Transverse colon (tissue), 4 donors: ENCODE measurements at regions not wholly inside any gene's neighbourhood (a gene's known extent, or its start where the extent isn't known, plus 50 kb on each side); places are given as distances from the start of the nearest gene placed in this dataset.

Experiments
- DNase-seq: peaks from one replicate; pipeline ENCODE4 v3.0.0-alpha.2; 2019
- H3K27ac ChIP-seq, 4 donors: fragments of 200-600 bp; sonication (generic); 2 replicates each; pipeline ENCODE4 v1.5.1; 2016 to 2018; ENCODE audit warnings: inconsistent platforms in 4 of 4
- H3K27me3 ChIP-seq: fragments of 200-600 bp; sonication (generic); 2 replicates; pipeline ENCODE4 v1.5.1; 2017; ENCODE audit warnings: inconsistent platforms
- H3K36me3 ChIP-seq, 4 donors: fragments of 200-600 bp; sonication (generic); 2 replicates each; pipeline ENCODE4 v1.5.1; 2017 to 2019; ENCODE audit warnings: inconsistent platforms in 4 of 4
- H3K4me1 ChIP-seq, 4 donors: fragments of 200-600 bp; sonication (generic); 2 replicates each; pipeline ENCODE4 v1.5.1; 2017 to 2020; ENCODE audit warnings: inconsistent platforms in 4 of 4
- H3K4me3 ChIP-seq, 4 donors: fragments of 200-600 bp; sonication (generic); 1 replicate in 1 of 4; 2 replicates in 3 of 4; pipeline versions ENCODE4 v1.5.1 to v1.6.1; 2017 to 2019; ENCODE audit warnings: inconsistent platforms in 4 of 4
- H3K9me3 ChIP-seq, 2 donors: fragments of 200-600 bp; sonication (generic); 2 replicates each; pipeline ENCODE4 v1.5.1; 2017 to 2019; ENCODE audit warnings: inconsistent platforms in 2 of 2
- EP300 ChIP-seq: sonication (generic); formaldehyde crosslinking; IDR thresholded peaks from one replicate; pipeline ENCODE4 v1.6.1; 2017; ENCODE audit warnings: antibody characterized with exemption, low read depth
- POLR2A ChIP-seq: fragments of 450-650 bp; IDR thresholded peaks from one replicate; pipeline ENCODE4 v1.6.1; 2016; ENCODE audit warnings: antibody characterized with exemption, mild to moderate bottlenecking, moderate library complexity
- POLR2AphosphoS5 ChIP-seq, 3 donors: sonication (generic); formaldehyde crosslinking; IDR thresholded peaks; one replicate each; pipeline ENCODE4 v1.6.1; 2016; ENCODE audit warnings: antibody characterized with exemption in 3 of 3
- WGBS, 2 donors: methylation state at CpG; one replicate each; pipeline ENCODE4 v1.1.5; 2018; ENCODE audit warnings: low coverage in 1 of 2; 5-methylcytosine and 5-hydroxymethylcytosine counted together
- in situ Hi-C, 4 donors: fragments of 200-750 bp; cut with MboI; loops; one replicate each; pipeline versions ENCODE4 v1.15.0 to v1.15.1; 2017; ENCODE audit warnings: low sequenced_read_pairs in 3 of 4, low pct_ligation_motif_present in 1 of 4, low pct_unique_long_range_greater_than_20kb in 1 of 4
- intact Hi-C: fragments of 100-400 bp; cut with DNase I; formaldehyde crosslinking; loops from one replicate; pipeline ENCODE4 v1.15.1; 2023; ENCODE audit warnings: low total_unique reads
- TF ChIP-seq, protein P1 (sequence below), 5 experiments: fragments of 200-600 bp in 3 of 5; fragments of 450-650 bp in 2 of 5; sonication (generic) in 3 of 5; IDR thresholded peaks; 1 replicate in 2 of 5; 2 replicates in 3 of 5; pipeline ENCODE4 v1.5.1; 2016 to 2017; ENCODE audit warnings: antibody characterized with exemption in 5 of 5, inconsistent platforms in 3 of 5, mild to moderate bottlenecking in 2 of 5, moderate library complexity in 1 of 5

GRCh38 chr6:148157841-148158240 is 184.8 kb upstream of the SASH1 start:
- Histone ChIP-seq H3K4me3 (no peak overlapping the region), H3K27me3 (no peaks in the 10 kb centered on the region), H3K27ac (no peak overlapping the region), H3K4me1 (no peaks in the 10 kb centered on the region), H3K9me3 (no peaks in the 10 kb centered on the region), H3K36me3 (no peaks in the 10 kb centered on the region)
- no peak for TF ChIP-seq POLR2A
- TF ChIP-seq, protein P1, sequence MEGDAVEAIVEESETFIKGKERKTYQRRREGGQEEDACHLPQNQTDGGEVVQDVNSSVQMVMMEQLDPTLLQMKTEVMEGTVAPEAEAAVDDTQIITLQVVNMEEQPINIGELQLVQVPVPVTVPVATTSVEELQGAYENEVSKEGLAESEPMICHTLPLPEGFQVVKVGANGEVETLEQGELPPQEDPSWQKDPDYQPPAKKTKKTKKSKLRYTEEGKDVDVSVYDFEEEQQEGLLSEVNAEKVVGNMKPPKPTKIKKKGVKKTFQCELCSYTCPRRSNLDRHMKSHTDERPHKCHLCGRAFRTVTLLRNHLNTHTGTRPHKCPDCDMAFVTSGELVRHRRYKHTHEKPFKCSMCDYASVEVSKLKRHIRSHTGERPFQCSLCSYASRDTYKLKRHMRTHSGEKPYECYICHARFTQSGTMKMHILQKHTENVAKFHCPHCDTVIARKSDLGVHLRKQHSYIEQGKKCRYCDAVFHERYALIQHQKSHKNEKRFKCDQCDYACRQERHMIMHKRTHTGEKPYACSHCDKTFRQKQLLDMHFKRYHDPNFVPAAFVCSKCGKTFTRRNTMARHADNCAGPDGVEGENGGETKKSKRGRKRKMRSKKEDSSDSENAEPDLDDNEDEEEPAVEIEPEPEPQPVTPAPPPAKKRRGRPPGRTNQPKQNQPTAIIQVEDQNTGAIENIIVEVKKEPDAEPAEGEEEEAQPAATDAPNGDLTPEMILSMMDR (IDR thresholded peaks at IDR 0.05): no peak
- no peak for TF ChIP-seq EP300
- TF ChIP-seq POLR2AphosphoS5 (IDR thresholded peaks at IDR 0.05): no peak
- DNase-seq: no peak
- in situ Hi-C loops (no loop called here), intact Hi-C loops (no loop called here)
- WGBS, 2 donors: 79 to 84% methylated on average over 3 to 4 of the region's 4 CpGs

DNA sequence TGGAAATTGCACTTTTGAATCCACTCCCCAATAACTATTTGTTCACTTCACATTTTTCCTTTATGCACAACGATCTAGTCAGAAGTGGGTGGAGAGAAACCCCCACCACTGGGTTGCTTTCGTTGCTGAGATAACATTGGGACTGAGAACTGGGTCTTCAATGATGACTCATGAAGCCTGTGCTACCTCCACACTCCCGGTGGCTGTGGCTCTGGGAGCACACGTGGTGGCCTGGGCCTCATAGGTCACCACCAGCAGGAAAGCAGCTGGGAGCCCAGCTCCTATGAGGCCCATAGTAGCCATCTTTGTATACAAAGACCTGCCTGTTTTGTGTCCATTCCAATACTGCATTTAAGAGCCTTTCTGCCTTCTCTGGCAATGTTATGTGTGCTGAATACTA is 178.0 kb upstream of the SASH1 start:
- TF ChIP-seq, protein P1 (IDR thresholded peaks at IDR 0.05): no peak
- no peak for TF ChIP-seq POLR2AphosphoS5 (IDR thresholded peaks at IDR 0.05)
- no peak for TF ChIP-seq EP300
- no peak for TF ChIP-seq POLR2A
- in situ Hi-C loops (loop anchor here in 3 of 4 donors (10.0 kb wide), 1 partner anchor 660 kb away; the partner anchor contains the start of gene SAMD5 (in 3 of the 3)), intact Hi-C loops (no loop called here)
- Histone ChIP-seq H3K4me3 (no peak overlapping the region), H3K27ac (no peak overlapping the region), H3K27me3 (no peaks in the 10 kb centered on the region), H3K36me3 (no peaks in the 10 kb centered on the region), H3K9me3 (no peaks in the 10 kb centered on the region), H3K4me1 (no peaks in the 10 kb centered on the region)
- no peak for DNase-seq
- 81% methylated on average over 4 of the region's 4 CpGs; no CpG with 5 or more reads in 1 of the 2 donors for WGBS, 2 donors

DNA sequence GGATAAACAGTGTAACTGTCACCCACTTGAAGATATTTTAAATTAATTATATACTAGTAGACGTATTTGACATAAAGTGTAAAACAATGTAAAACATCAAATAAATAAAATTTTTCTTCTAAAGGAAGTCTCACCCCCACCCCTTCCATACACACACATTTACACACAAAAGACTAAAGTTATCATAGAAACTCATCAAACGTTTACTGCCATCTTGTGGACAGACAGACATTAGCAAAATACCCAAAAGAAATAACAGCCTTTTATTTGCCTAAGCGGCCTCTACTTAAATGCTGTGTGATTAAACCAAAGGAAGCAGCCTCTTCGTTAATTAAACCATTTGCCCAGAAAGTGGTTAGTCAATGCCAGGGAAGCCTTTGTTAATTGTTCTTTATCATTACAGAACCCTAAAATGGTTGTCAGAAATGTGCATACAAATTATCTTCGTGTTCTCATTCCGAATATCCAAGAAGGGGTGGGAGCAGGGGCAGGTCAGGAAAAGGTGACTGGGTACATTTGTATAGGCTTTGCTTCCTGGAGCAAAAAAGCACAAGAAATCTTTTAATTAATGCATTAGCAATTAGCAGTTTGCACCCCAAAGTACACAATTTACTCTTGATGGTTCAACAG is 176.2 kb upstream of the SASH1 start:
- no peaks in the 10 kb centered on the region for H3K4me1 ChIP-seq
- 4 to 33% methylated on average over 4 to 6 of the region's 6 CpGs for WGBS, 2 donors
- H3K27ac ChIP-seq: no peak overlapping the region
- H3K36me3 ChIP-seq: no peaks in the 10 kb centered on the region
- no peak overlapping the region for H3K4me3 ChIP-seq
- H3K9me3 ChIP-seq: no peaks in the 10 kb centered on the region
- in situ Hi-C loops: loop anchor here in 3 of 4 donors (10.0 kb wide), 1 partner anchor 662 kb away; the partner anchor contains the start of gene SAMD5 (in 3 of the 3)
- no peak for TF ChIP-seq POLR2AphosphoS5 (IDR thresholded peaks at IDR 0.05)
- TF ChIP-seq, protein P1 (IDR thresholded peaks at IDR 0.05): peak; percentile 63 to 70 (median 68)
- no peaks in the 10 kb centered on the region for H3K27me3 ChIP-seq
- DNase-seq: no peak
- intact Hi-C loops: loop anchor here (1.0 kb wide), 1 partner anchor 660 kb away; no protein-coding TSS in a partner anchor

GRCh38 chr6:148169706-148170105 is 172.9 kb upstream of the SASH1 start:
- TF ChIP-seq POLR2AphosphoS5 (IDR thresholded peaks at IDR 0.05): no peak
- TF ChIP-seq, protein P1 (IDR thresholded peaks at IDR 0.05): no peak
- TF ChIP-seq EP300: no peak
- no peak for TF ChIP-seq POLR2A
- in situ Hi-C loops: loop anchor here (10.0 kb wide), 2 partner anchors 295 to 665 kb away; partner anchors contain the start of gene SAMD5 (in 4 of the 4)
- no peak for DNase-seq
- Histone ChIP-seq H3K27me3 (no peaks in the 10 kb centered on the region), H3K4me3 (no peak overlapping the region), H3K4me1 (no peaks in the 10 kb centered on the region), H3K9me3 (no peaks in the 10 kb centered on the region), H3K27ac (no peak overlapping the region), H3K36me3 (no peaks in the 10 kb centered on the region)
- intact Hi-C loops: loop anchor here (5.0 kb wide), 1 partner anchor 83 kb away; no protein-coding TSS in a partner anchor
- WGBS, 2 donors: 93% methylated on average over 3 to 8 of the region's 8 CpGs
